MG63 (cell line): ENCODE measurements at regions not wholly inside any gene's neighbourhood (a gene's known extent, or its start where the extent isn't known, plus 50 kb on each side); places are given as distances from the start of the nearest gene placed in this dataset.
"Not testable (repeated sequence)": the region's sequence is repeated elsewhere in the genome, so short reads cannot be mapped to it uniquely, and the experiment has no call there.

Experiments
- DNase-seq: peaks from one replicate; pipeline ENCODE4 v3.0.0-alpha.2; 2020
- H3K27me3 ChIP-seq: fragments of 250-450 bp; sonication (Bioruptor Pico); 2 replicates; pipeline ENCODE4 v1.5.1; 2020; ENCODE audit warnings: mild to moderate bottlenecking, moderate library complexity
- H3K36me3 ChIP-seq: fragments of 250-450 bp; sonication (Bioruptor Pico); 2 replicates; pipeline ENCODE4 v1.5.1; 2020; ENCODE audit warnings: mild to moderate bottlenecking, moderate library complexity
- H3K4me3 ChIP-seq: fragments of 250-450 bp; sonication (Bioruptor Pico); 2 replicates; pipeline ENCODE4 v1.5.1; 2020; ENCODE audit warnings: mild to moderate bottlenecking, moderate library complexity
- H3K9me3 ChIP-seq: fragments of 250-450 bp; sonication (Bioruptor Pico); 2 replicates; pipeline ENCODE4 v1.5.1; 2020; ENCODE audit warnings: mild to moderate bottlenecking, moderate library complexity

DNA sequence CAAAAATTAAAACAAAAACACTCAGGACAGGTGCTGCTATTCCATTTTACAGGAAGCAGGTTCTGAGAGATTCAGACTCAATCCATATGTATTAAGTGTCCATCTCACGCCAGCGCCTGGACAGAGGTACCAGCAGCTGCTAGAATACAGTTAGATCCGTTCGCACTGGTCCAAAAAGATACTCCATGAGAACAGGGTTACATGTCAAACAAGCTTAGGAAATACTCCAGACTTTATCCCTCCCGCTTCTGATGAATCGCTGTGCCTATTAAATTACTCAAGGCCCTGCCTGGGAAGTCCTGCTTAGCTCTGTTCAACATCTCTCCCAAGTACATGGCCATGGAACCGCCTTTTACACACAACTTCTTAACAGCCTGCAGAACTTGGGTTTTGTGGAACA, 50.2 kb upstream of the SLC35C1 start:
- no peaks in the 10 kb centered on the region; the same call in 1 of the 2 replicates for H3K27me3 ChIP-seq
- H3K9me3 ChIP-seq = no peaks in the 10 kb centered on the region

GRCh38 chr11:45754261-45754709, 50.7 kb upstream of the SLC35C1 start:
- Histone ChIP-seq H3K36me3 (no peaks in the 10 kb centered on the region), H3K27me3 (no peaks in the 10 kb centered on the region; the same call in 1 of the 2 replicates), H3K9me3 (no peaks in the 10 kb centered on the region), H3K4me3 (no peak overlapping the region)
- DNase-seq = no peak

More for the DNA sequence above, 50.2 kb upstream of the SLC35C1 start:
- Histone ChIP-seq H3K4me3 (no peak overlapping the region), H3K36me3 (no peaks in the 10 kb centered on the region)
- DNase-seq = no peak

GRCh38 chr11:45752106-45752505, 52.8 kb upstream of the SLC35C1 start:
- H3K27me3 ChIP-seq = no peaks in the 10 kb centered on the region; the same call in 1 of the 2 replicates
- no peak for DNase-seq
- no peak overlapping the region for H3K4me3 ChIP-seq
- no peaks in the 10 kb centered on the region for H3K9me3 ChIP-seq
- H3K36me3 ChIP-seq = no peaks in the 10 kb centered on the region

GRCh38 chr11:45751430-45751829, 53.5 kb upstream of the SLC35C1 start:
- H3K4me3 ChIP-seq = no peak overlapping the region
- no peaks in the 10 kb centered on the region; the same call in 1 of the 2 replicates for H3K27me3 ChIP-seq
- no peaks in the 10 kb centered on the region for H3K9me3 ChIP-seq
- DNase-seq = no peak
- H3K36me3 ChIP-seq = no peaks in the 10 kb centered on the region

- no peak for DNase-seq
- no peaks in the 10 kb centered on the region for H3K36me3 ChIP-seq
- no peaks in the 10 kb centered on the region for H3K9me3 ChIP-seq
- H3K4me3 ChIP-seq = no peak overlapping the region
- no peaks in the 10 kb centered on the region; the same call in 1 of the 2 replicates for H3K27me3 ChIP-seq
Observed at GRCh38 chr11:45750439-45750838, 54.5 kb upstream of the SLC35C1 start.

DNA sequence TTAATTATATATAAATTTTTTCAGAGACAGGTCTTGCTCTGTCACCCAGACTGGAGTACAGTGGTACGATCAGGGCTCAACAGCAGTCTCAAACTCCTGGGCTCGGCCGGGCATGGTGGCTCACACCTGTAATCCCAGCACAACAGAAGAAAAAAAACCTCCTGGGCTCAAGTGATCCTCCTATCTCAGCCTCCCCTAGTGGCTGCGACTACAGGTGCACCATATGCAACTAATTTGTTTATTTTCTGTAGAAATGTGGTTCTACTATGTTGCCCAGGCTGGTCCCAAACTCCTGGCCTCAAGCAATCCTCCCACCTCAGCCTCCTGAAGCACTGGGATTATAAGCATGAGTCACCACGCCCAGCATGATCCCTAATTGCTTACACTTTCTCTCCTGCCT, 56.1 kb upstream of the SLC35C1 start:
- no peaks in the 10 kb centered on the region for H3K9me3 ChIP-seq
- no peaks in the 10 kb centered on the region for H3K36me3 ChIP-seq
- H3K27me3 ChIP-seq = no peaks in the 10 kb centered on the region; the same call in 1 of the 2 replicates
- no peak for DNase-seq
- H3K4me3 ChIP-seq = no peak overlapping the region

DNA sequence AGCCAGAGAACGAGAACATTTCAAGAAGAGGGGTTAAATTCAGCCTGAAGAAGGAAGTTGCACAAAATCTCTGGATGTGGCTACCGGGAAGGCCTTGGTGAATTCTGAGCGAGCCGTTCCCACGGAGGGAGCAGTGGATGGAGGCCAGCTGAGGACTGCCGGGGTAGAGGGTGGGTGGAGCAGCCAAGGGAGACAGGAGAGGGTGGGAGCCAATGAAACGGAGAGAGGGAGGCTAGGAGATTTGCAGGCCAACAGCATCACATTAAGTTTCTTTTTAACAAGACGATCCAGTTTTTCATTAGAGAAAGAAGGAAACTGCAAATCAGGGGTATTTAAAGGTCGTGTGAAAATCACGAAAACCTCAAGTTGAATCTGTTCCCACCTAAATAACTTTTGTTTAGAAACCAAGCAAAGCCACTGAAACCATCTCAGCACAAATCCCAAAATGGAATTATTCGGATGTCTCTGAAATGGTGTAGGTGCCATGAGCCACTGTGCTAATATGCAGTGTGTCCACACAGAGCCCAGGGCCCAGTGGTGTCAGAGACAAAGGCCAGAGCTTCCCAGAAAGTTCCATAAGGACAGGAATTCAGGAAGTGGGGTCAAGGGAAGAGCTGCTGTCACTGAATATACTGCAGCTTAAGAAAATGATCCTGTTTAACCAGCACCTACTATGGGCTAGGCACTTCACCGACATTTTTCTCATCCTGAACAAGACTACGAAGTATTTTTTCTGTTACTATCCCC, 59.7 kb upstream of the SLC35C1 start:
- H3K36me3 ChIP-seq = no peaks in the 10 kb centered on the region
- H3K4me3 ChIP-seq = no peak overlapping the region
- DNase-seq = no peak

DNA sequence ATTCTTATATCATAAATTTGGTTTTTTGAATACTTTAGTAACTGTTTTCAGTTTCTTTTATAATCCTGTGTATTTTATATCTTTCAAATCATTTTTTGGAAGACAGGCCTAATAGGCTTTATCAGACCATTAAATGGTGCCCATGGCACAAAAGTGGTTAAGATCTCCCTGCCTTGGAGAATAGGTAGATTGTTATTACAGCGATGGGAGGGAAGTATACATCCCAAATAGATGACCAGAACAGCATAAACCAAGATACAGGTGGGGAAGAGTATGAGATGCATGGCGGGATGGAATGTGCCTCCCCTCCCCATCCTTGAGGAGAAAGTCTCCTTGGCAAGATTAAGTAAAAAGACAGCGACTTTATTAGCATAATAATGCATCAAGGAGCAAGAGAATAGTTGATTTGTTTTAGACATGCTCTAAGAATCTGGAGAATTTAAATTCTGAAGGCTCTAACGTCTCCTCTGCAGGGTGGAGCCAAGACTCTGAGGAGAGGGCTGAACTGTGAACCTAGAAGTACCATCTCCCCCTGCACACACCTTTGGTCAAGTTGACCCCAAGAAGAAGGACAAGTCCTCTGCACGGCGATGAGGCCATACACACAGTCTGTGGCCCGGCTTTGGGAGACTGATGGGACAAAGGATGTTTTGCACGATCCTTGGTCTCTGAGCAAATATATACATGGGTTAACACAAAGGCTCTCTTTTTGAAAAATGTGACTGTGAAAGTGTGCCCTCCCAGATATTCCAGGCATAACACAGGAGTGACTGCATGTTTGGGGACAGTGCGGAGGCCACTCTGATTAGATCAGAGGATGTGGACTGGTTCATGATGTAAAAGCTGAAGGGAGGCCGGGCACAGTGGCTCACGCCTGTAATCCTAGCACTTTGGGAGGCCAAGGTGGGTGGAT, 61.1 kb upstream of the SLC35C1 start:
- Histone ChIP-seq H3K9me3 (no peaks in the 10 kb centered on the region), H3K4me3 (no peak overlapping the region), H3K36me3 (no peaks in the 10 kb centered on the region), H3K27me3 (no peaks in the 10 kb centered on the region)
- no peak for DNase-seq

More for the DNA sequence above, 59.7 kb upstream of the SLC35C1 start:
- Histone ChIP-seq H3K27me3 (no peaks in the 10 kb centered on the region; the same call in 1 of the 2 replicates), H3K9me3 (no peaks in the 10 kb centered on the region)

GRCh38 chr11:45741582-45741981, 63.4 kb upstream of the SLC35C1 start:
- Histone ChIP-seq H3K36me3 (no peaks in the 10 kb centered on the region), H3K9me3 (no peaks in the 10 kb centered on the region), H3K4me3 (no peak overlapping the region), H3K27me3 (no peaks in the 10 kb centered on the region)
- no peak for DNase-seq

GRCh38 chr11:45741032-45741431, 63.9 kb upstream of the SLC35C1 start:
- Histone ChIP-seq H3K27me3 (no peaks in the 10 kb centered on the region), H3K36me3 (no peaks in the 10 kb centered on the region), H3K9me3 (no peaks in the 10 kb centered on the region), H3K4me3 (no peak overlapping the region)
- DNase-seq = no peak

DNA sequence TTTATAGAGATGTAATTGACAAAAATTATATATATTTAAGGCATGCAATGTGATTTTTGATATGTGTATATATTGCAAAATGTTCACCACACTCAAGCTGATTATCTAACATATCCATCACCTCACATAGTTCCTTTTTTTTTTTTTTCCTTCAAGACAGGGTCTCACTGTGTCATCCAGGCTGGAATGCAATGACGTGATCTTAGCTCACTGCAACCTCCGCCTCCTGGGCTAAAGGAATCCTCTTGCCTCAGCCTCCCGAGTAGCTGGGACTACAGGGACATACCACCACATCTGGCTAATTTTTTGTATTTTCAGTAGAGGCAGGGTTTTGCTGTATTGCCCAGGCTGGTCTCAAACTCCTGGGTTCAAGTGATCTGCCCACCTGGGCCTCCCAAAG, 65.1 kb upstream of the SLC35C1 start:
- Histone ChIP-seq H3K9me3 (no peaks in the 10 kb centered on the region), H3K4me3 (no peak overlapping the region), H3K27me3 (no peaks in the 10 kb centered on the region), H3K36me3 (no peaks in the 10 kb centered on the region)
- DNase-seq = no peak

DNA sequence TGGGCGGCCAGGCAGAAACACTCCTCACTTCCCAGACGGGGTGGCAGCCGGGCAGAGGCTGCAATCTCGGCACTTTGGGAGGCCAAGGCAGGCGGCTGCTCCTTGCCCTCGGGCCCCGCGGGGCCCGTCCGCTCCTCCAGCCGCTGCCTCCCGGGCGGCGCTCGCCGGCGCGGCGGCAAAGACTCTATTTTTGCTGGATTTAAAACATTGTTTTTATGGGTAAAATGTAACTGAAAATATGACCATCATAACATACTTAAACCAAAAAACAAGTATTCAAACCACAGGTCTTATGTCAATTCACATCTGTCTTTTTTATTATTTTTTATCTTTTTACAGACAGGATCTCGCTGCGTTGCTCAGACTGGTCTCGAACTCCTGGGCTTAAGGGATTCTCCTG, 65.9 kb upstream of the SLC35C1 start:
- DNase-seq, H3K9me3 ChIP-seq, H3K4me3 ChIP-seq: not testable (repeated sequence)

DNA sequence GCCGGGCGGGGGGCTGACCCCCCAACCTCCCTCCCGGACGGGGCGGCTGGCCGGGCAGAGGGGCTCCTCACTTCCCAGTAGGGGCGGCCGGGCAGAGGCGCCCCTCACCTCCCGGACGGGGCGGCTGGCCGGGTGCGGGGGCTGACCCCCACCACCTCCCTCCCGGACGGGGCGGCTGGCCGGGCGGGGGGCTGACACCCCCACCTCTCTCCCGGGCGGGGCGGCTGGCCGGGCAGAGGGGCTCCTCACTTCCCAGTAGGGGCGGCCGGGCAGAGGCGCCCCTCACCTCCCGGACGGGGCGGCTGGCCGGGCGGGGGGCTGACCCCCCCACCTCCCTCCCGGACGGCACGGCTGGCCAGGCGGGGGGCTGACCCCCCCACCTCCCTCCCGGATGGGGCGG, 66.8 kb upstream of the SLC35C1 start:
- not testable (repeated sequence) for H3K9me3 ChIP-seq, H3K27me3 ChIP-seq, DNase-seq, H3K36me3 ChIP-seq, H3K4me3 ChIP-seq

More for the DNA sequence above, 65.9 kb upstream of the SLC35C1 start:
- H3K36me3 ChIP-seq, H3K27me3 ChIP-seq: not testable (repeated sequence)

DNA sequence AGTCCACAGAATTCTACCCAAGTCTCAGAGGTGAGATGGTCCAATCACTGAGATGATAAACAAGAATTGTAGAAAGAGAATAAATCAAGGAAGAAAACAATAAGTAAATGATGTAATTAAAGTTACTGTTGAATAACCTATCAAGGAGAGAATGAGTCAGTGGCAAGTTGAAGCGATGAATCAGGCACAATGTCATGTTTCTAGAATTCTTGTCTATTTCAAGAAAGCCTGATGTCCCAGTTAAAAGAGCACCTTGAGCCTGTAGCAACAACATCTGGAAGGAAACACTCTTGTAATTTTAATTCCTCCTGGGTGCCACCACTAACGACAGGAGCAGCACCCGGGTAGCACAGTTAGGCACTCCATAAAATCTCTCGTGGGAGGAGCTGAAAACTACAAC, 67.9 kb upstream of the SLC35C1 start:
- Histone ChIP-seq H3K4me3 (no peak overlapping the region), H3K27me3 (no peaks in the 10 kb centered on the region), H3K9me3 (no peaks in the 10 kb centered on the region), H3K36me3 (no peaks in the 10 kb centered on the region)
- no peak for DNase-seq

DNA sequence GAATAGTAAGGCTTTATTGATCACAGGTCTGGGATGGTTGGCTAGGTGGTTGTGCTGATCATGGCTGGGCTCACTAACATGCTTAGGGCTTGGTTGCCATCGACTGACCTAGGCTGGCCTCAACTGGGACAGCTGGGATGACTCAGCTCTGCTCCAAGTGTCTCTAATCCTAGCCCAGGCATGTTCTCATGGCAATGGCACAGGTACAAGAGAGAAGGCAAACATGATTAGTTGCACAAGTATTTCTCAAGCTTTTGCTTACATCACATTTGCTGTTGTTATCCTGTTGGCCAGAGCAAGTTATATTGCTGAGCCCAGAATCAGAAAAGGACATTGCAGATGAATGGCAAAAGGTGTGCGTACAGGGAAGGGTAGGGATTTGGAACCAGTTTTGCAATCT, 68.5 kb upstream of the SLC35C1 start:
- Histone ChIP-seq H3K36me3 (no peaks in the 10 kb centered on the region), H3K27me3 (no peaks in the 10 kb centered on the region), H3K4me3 (no peak overlapping the region), H3K9me3 (no peaks in the 10 kb centered on the region)
- DNase-seq = peak; percentile 47

GRCh38 chr11:45733176-45733575, 67.8 kb upstream of the CHST1 start:
- no peak for DNase-seq
- Histone ChIP-seq H3K27me3 (no peaks in the 10 kb centered on the region), H3K4me3 (no peak overlapping the region), H3K9me3 (no peaks in the 10 kb centered on the region), H3K36me3 (no peaks in the 10 kb centered on the region)

GRCh38 chr11:45732343-45732742, 66.9 kb upstream of the CHST1 start:
- no peak for DNase-seq
- no peak overlapping the region for H3K4me3 ChIP-seq
- H3K9me3 ChIP-seq = no peaks in the 10 kb centered on the region
- no peaks in the 10 kb centered on the region for H3K27me3 ChIP-seq
- no peaks in the 10 kb centered on the region for H3K36me3 ChIP-seq
